ENCODE measurements at regions not wholly inside any gene's neighbourhood (a gene's known extent, or its start where the extent isn't known, plus 50 kb on each side); places are given as distances from the start of the nearest gene placed in this dataset.

- Histone ChIP-seq H3K4me3 (ENCODE audit: low read depth in 1 of 2, low read length in 2 of 2) (no peak overlapping the region), H3K27me3 (ENCODE audit: control insufficient read depth in 1 of 2, insufficient read depth in 2 of 2, low read length in 2 of 2) (no peaks in the 10 kb centered on the region), H3K9ac (ENCODE audit: low read length) (no peak overlapping the region), H3K36me3 (ENCODE audit: insufficient read depth, low read length) (no peaks in the 10 kb centered on the region), H3K4me1 (ENCODE audit: insufficient read depth, low read length) (peaks cover 16% of the 10 kb centered on the region), H3K9me3 (ENCODE audit: low read length) (no peaks in the 10 kb centered on the region), H3K27ac (ENCODE audit: low read depth, low read length) (peak overlapping the region; percentile 2)
Observed at GRCh38 chrX:67780694-67781109, 236.9 kb downstream of the AR start.

DNA sequence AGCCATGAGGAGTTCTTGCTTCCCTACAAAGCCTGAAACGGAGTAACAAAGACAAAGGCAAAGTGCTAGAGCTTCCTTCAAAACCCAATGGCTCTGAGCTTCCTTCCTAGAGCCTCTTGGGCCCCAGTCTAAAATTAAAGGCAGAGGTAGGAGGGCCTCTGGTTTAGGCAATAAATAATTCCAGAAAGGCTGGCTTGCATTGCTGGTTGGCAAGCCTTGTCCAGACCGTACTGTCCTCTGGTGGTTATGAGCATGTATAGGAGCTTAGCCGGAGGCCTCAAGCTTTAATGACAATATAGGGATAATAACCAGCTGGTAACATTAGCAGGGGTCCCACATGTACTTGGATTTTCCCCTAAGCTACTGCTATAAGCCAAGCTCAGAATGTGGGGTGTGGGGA, 237.3 kb downstream of the AR start:
- H3K4me3 ChIP-seq (ENCODE audit: low read depth in 1 of 2, low read length in 2 of 2): no peak overlapping the region

DNA sequence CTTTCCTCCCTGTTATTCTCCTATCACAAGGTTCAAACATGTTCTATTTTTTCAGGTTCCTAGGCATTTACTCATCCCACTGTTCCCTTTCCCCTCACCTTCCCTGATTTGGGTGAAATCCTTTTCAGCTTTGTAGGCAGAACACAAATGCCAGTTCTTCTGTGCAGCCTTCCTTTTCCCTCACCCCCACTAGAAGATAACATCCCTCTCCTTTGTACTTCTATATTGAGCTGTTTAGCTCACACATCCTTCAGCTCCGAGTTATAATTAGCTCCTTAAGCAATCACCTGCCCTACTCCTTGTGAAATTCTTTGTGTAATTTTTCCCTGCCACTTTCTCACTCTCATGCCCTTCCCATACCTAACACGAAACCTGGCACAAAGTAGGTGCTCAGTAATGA, 240.9 kb downstream of the AR start:
- H3K4me3 ChIP-seq (ENCODE audit: low read depth in 1 of 2, low read length in 2 of 2): no peak overlapping the region
- no peaks in the 10 kb centered on the region for H3K9me3 ChIP-seq (ENCODE audit: low read length)
- no peaks in the 10 kb centered on the region for H3K27me3 ChIP-seq (ENCODE audit: control insufficient read depth in 1 of 2, insufficient read depth in 2 of 2, low read length in 2 of 2)
- no peak overlapping the region for H3K27ac ChIP-seq (ENCODE audit: low read depth, low read length)
- H3K4me1 ChIP-seq (ENCODE audit: insufficient read depth, low read length): peaks cover 16% of the 10 kb centered on the region
- H3K36me3 ChIP-seq (ENCODE audit: insufficient read depth, low read length): no peaks in the 10 kb centered on the region
- no peak overlapping the region for H3K9ac ChIP-seq (ENCODE audit: low read length)

More for the DNA sequence above, 237.3 kb downstream of the AR start:
- Histone ChIP-seq H3K9me3 (ENCODE audit: low read length) (no peaks in the 10 kb centered on the region), H3K27me3 (ENCODE audit: control insufficient read depth in 1 of 2, insufficient read depth in 2 of 2, low read length in 2 of 2) (no peaks in the 10 kb centered on the region), H3K36me3 (ENCODE audit: insufficient read depth, low read length) (no peaks in the 10 kb centered on the region), H3K27ac (ENCODE audit: low read depth, low read length) (no peak overlapping the region), H3K9ac (ENCODE audit: low read length) (no peak overlapping the region), H3K4me1 (ENCODE audit: insufficient read depth, low read length) (peaks cover 16% of the 10 kb centered on the region)

DNA sequence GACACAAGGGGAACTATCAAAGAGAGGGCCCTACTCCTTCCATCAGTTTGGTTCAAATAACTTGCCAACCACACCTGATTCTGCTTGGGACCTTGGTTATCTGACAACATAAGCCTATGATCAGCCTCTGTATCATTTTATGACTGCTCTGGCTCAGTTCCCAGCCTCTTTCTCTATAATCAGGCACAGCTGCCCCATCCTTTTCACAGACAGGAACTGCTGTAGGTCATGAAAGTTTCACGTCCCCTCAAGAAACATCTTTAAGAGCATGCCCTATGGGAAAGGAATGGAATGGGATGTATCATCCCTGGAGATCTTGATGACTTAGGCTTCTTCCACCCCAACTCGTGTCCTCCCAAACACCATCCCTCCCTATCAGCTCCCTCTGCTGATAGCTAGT, 243.4 kb downstream of the AR start:
- Histone ChIP-seq H3K36me3 (ENCODE audit: insufficient read depth, low read length) (no peaks in the 10 kb centered on the region), H3K27me3 (ENCODE audit: control insufficient read depth in 1 of 2, insufficient read depth in 2 of 2, low read length in 2 of 2) (no peaks in the 10 kb centered on the region), H3K9me3 (ENCODE audit: low read length) (no peaks in the 10 kb centered on the region), H3K27ac (ENCODE audit: low read depth, low read length) (no peak overlapping the region), H3K4me3 (ENCODE audit: low read depth in 1 of 2, low read length in 2 of 2) (no peak overlapping the region), H3K9ac (ENCODE audit: low read length) (no peak overlapping the region), H3K4me1 (ENCODE audit: insufficient read depth, low read length) (no peaks in the 10 kb centered on the region)

- no peaks in the 10 kb centered on the region for H3K4me1 ChIP-seq (ENCODE audit: insufficient read depth, low read length)
- H3K4me3 ChIP-seq (ENCODE audit: low read depth in 1 of 2, low read length in 2 of 2): no peak overlapping the region
- no peaks in the 10 kb centered on the region for H3K9me3 ChIP-seq (ENCODE audit: low read length)
- no peaks in the 10 kb centered on the region for H3K36me3 ChIP-seq (ENCODE audit: insufficient read depth, low read length)
- no peak overlapping the region for H3K9ac ChIP-seq (ENCODE audit: low read length)
- H3K27me3 ChIP-seq (ENCODE audit: control insufficient read depth in 1 of 2, insufficient read depth in 2 of 2, low read length in 2 of 2): peaks cover 0 to 7% of the 10 kb centered on the region in 2 donors
- H3K27ac ChIP-seq (ENCODE audit: low read depth, low read length): no peak overlapping the region
Observed at GRCh38 chrX:67789536-67789935, 245.7 kb downstream of the AR start.
